GM12872 (cell line): ENCODE measurements at regions not wholly inside any gene's neighbourhood (a gene's known extent, or its start where the extent isn't known, plus 50 kb on each side); places are given as distances from the start of the nearest gene placed in this dataset.

Experiments used
- CTCF ChIP-seq: IDR thresholded peaks from 3 replicates; pipeline ENCODE4 v1.5.1; 2011; ENCODE audit warnings: low read depth, mild to moderate bottlenecking, low read length, moderate library complexity; ENCODE audit not compliant: insufficient read depth

- no peak for TF ChIP-seq CTCF
Observed at GRCh38 chr2:82158150-82158549, 1853.6 kb upstream of the LRRTM1 start.

GRCh38 chr2:82155469-82155868 is 1850.9 kb upstream of the LRRTM1 start:
- no peak for TF ChIP-seq CTCF

GRCh38 chr2:82143343-82143742 is 1838.8 kb upstream of the LRRTM1 start:
- TF ChIP-seq CTCF: no peak

GRCh38 chr2:82139979-82140611 is 1835.5 kb upstream of the LRRTM1 start:
- no peak for TF ChIP-seq CTCF

- TF ChIP-seq CTCF: no peak
Observed at GRCh38 chr2:82137441-82137840, 1832.9 kb upstream of the LRRTM1 start.

GRCh38 chr2:82128051-82128450 is 1823.5 kb upstream of the LRRTM1 start:
- no peak for TF ChIP-seq CTCF

- TF ChIP-seq CTCF: no peak
Observed at GRCh38 chr2:82124629-82125028, 1820.1 kb upstream of the LRRTM1 start.

GRCh38 chr2:82120654-82121053 is 1816.1 kb upstream of the LRRTM1 start:
- TF ChIP-seq CTCF: no peak
